NCI-H146 (cell line): ENCODE measurements at regions not wholly inside any gene's neighbourhood (a gene's known extent, or its start where the extent isn't known, plus 50 kb on each side); places are given as distances from the start of the nearest gene placed in this dataset.
A peak's percentile ranks its signal among the peaks of the same experiment; 100 is the strongest.

Experiments used
- DNase-seq: peaks from one replicate; lab custom pipeline; 2025; lab: John Stamatoyannopoulos, UW

GRCh38 chr2:136404176-136404575, 286.2 kb upstream of the CXCR4 start:
- no peak for DNase-seq

- DNase-seq = no peak
These were observed 284.3 kb upstream of the CXCR4 start for GRCh38 chr2:136402281-136402680.

- DNase-seq = no peak
These were observed 281.8 kb upstream of the CXCR4 start for GRCh38 chr2:136399667-136400289.

- DNase-seq = no peak
These were observed 277.6 kb upstream of the CXCR4 start for GRCh38 chr2:136395582-136395981.

GRCh38 chr2:136394136-136395060, 276.4 kb upstream of the CXCR4 start:
- no peak for DNase-seq

GRCh38 chr2:136393514-136393913, 275.6 kb upstream of the CXCR4 start:
- no peak for DNase-seq

GRCh38 chr2:136392897-136393505, 275.1 kb upstream of the CXCR4 start:
- DNase-seq = no peak

GRCh38 chr2:136389809-136390208, 271.9 kb upstream of the CXCR4 start:
- DNase-seq = no peak

- DNase-seq = no peak
These were observed 268.1 kb upstream of the CXCR4 start for GRCh38 chr2:136386046-136386445.

GRCh38 chr2:136384531-136385303, 266.8 kb upstream of the CXCR4 start:
- DNase-seq = peak; percentile 96

- no peak for DNase-seq
These were observed 265.2 kb upstream of the CXCR4 start for GRCh38 chr2:136383167-136383566.

GRCh38 chr2:136381722-136382633, 264.0 kb upstream of the CXCR4 start:
- no peak for DNase-seq

- no peak for DNase-seq
These were observed 263.3 kb upstream of the CXCR4 start for GRCh38 chr2:136381245-136381644.

- peak; percentile 80 for DNase-seq
These were observed 261.0 kb upstream of the CXCR4 start for GRCh38 chr2:136378712-136379595.

- DNase-seq = no peak
These were observed 259.8 kb upstream of the CXCR4 start for GRCh38 chr2:136377423-136378382.

GRCh38 chr2:136376798-136377211, 258.9 kb upstream of the CXCR4 start:
- DNase-seq = no peak

GRCh38 chr2:136376211-136376610, 258.3 kb upstream of the CXCR4 start:
- DNase-seq = no peak

GRCh38 chr2:136375017-136375901, 257.3 kb upstream of the CXCR4 start:
- peak; percentile 18 for DNase-seq
